HCT116 (cell line): ENCODE measurements at regions not wholly inside any gene's neighbourhood (a gene's known extent, or its start where the extent isn't known, plus 50 kb on each side); places are given as distances from the start of the nearest gene placed in this dataset.

Experiments
- ATAC-seq: fragments of 200-7000 bp; cut with Tn5 transposase; 2 replicates; pipeline ENCODE4 v1.9.1; 2020; ENCODE audit warnings: mild to moderate bottlenecking, moderate library complexity
- BruUV-seq: library from RNA; stranded (reverse); fragments of 400-500 nt; replicated peaks from 2 replicates; lab custom pipeline; 2021; lab: Mats Ljungman, UMichigan
- CTCF ChIA-PET: fragments of 300-600 bp; sonication (Branson Sonifier 250); formaldehyde crosslinking; loops from one replicate; lab custom pipeline; 2021; ENCODE audit warnings: antibody characterized with exemption; lab: Charles Lee
- POLR2A ChIA-PET: fragments of 300-600, 350-600 bp; sonication (Branson Sonifier 250); formaldehyde crosslinking; loops from one replicate; lab custom pipeline; 2021; ENCODE audit warnings: antibody characterized with exemption; lab: Charles Lee
- RAD21 ChIA-PET, 2 experiments: fragments of 300-600 bp; sonication (Branson Sonifier 250); formaldehyde crosslinking; loops; one replicate each; lab custom pipeline; 2023; ENCODE audit warnings: low total read pairs in 2 of 2; ENCODE audit not compliant: uncharacterized antibody in 2 of 2, unreplicated experiment in 2 of 2, low non-redundant PET in 1 of 2; lab: Charles Lee
- DNase-seq: peaks from one replicate; pipeline ENCODE4 v3.0.0-alpha.2; 2010; ENCODE audit warnings: low read depth, low spot score
- H2AFZ ChIP-seq: fragments of 200-600 bp; shearing (Covaris generic), sonication (generic); 2 replicates; pipeline ENCODE4 v1.6.1; 2017; ENCODE audit warnings: low read depth, mixed run types, mixed read lengths, antibody characterized with exemption, low read length; ENCODE audit not compliant: poor library complexity, severe bottlenecking
- H3K27ac ChIP-seq: 2 replicates; pipeline ENCODE4 v1.5.1; 2012; ENCODE audit warnings: low read depth, low read length
- H3K27me3 ChIP-seq: fragments of 200-600 bp; sonication (generic); 2 replicates; pipeline ENCODE4 v1.6.1; 2016; ENCODE audit warnings: mixed run types, low read length, mixed read lengths; ENCODE audit not compliant: insufficient read depth
- H3K36me3 ChIP-seq, 2 experiments: fragments of 200-500 bp in 1 of 2; fragments of 200-600 bp in 1 of 2; sonication (Bioruptor generic) in 1 of 2; sonication (generic) in 1 of 2; 2 replicates each; pipeline versions ENCODE4 v1.5.1 to v1.6.1; 2014 to 2016; ENCODE audit warnings: low read length in 2 of 2, inconsistent platforms in 1 of 2, mixed read lengths in 1 of 2, mixed run types in 1 of 2; ENCODE audit not compliant: insufficient read depth in 2 of 2, control insufficient read depth in 1 of 2
- H3K4me1 ChIP-seq, 2 experiments: fragments of 200-600 bp in 1 of 2; sonication (generic) in 1 of 2; 2 replicates each; pipeline versions ENCODE4 v1.5.1 to v1.6.1; 2012 to 2017; ENCODE audit warnings: low read length in 2 of 2, inconsistent platforms in 1 of 2, mild to moderate bottlenecking in 1 of 2, mixed read lengths in 1 of 2, mixed run types in 1 of 2, moderate library complexity in 1 of 2; ENCODE audit not compliant: insufficient read depth in 2 of 2, control insufficient read depth in 1 of 2
- H3K4me2 ChIP-seq: fragments of 200-600 bp; sonication (generic); 2 replicates; pipeline ENCODE4 v1.6.1; 2017; ENCODE audit warnings: mixed run types, low read length, mixed read lengths
- H3K4me3 ChIP-seq, 2 experiments: fragments of 200-600 bp in 1 of 2; sonication (generic) in 1 of 2; replicated peaks in 1 of 2; 2 replicates each; pipeline ENCODE4 v1.5.1; 2011 to 2016; ENCODE audit warnings: low read length in 2 of 2, control low read depth in 1 of 2, low read depth in 1 of 2, mild to moderate bottlenecking in 1 of 2, mixed read lengths in 1 of 2, mixed run types in 1 of 2
- H3K79me2 ChIP-seq: fragments of 200-600 bp; sonication (generic); 2 replicates; pipeline ENCODE4 v1.6.1; 2017; ENCODE audit warnings: mild to moderate bottlenecking, mixed run types, low read length, moderate library complexity, mixed read lengths; ENCODE audit not compliant: insufficient read depth
- H3K9ac ChIP-seq: fragments of 200-600 bp; sonication (generic); 2 replicates; pipeline ENCODE4 v1.6.1; 2016; ENCODE audit warnings: low read length, mixed read lengths
- H3K9me2 ChIP-seq: fragments of 200-600 bp; sonication (generic), shearing (Covaris generic); 2 replicates; pipeline ENCODE4 v1.6.1; 2017; ENCODE audit warnings: mixed run types, mild to moderate bottlenecking, moderate library complexity; ENCODE audit not compliant: insufficient read depth
- H3K9me3 ChIP-seq, 2 experiments: fragments of 200-500 bp in 1 of 2; fragments of 200-600 bp in 1 of 2; sonication (Bioruptor generic) in 1 of 2; sonication (generic) in 1 of 2; 2 replicates each; pipeline ENCODE4 v1.6.1; 2014 to 2017; ENCODE audit warnings: low read length in 2 of 2, mixed read lengths in 2 of 2, inconsistent platforms in 1 of 2, low read depth in 1 of 2, mild to moderate bottlenecking in 1 of 2, mixed run types in 1 of 2, moderate library complexity in 1 of 2; ENCODE audit not compliant: control insufficient read depth in 1 of 2, insufficient read depth in 1 of 2
- H4K20me1 ChIP-seq: fragments of 200-600 bp; sonication (generic), shearing (Covaris generic); 2 replicates; pipeline ENCODE4 v1.6.1; 2017; ENCODE audit warnings: mixed run types, mild to moderate bottlenecking, moderate library complexity; ENCODE audit not compliant: insufficient read depth
- CBX3 ChIP-seq: IDR thresholded peaks from 2 replicates; pipeline ENCODE4 v1.6.1; 2012; ENCODE audit warnings: low read depth
- ELF1 ChIP-seq: IDR thresholded peaks from 2 replicates; pipeline ENCODE4 v1.6.1; 2012; ENCODE audit warnings: low read depth, borderline replicate concordance
- EZH2phosphoT487 ChIP-seq: fragments of 200-600 bp; IDR thresholded peaks from 2 replicates; pipeline ENCODE4 v1.6.1; 2018; ENCODE audit warnings: antibody characterized with exemption, borderline replicate concordance
- FOSL1 ChIP-seq: IDR thresholded peaks from 2 replicates; pipeline ENCODE4 v1.6.1; 2012; ENCODE audit warnings: low read depth
- JUND ChIP-seq: IDR thresholded peaks from 2 replicates; pipeline ENCODE4 v1.6.1; 2012
- MAX ChIP-seq: IDR thresholded peaks from 2 replicates; pipeline ENCODE4 v1.6.1; 2012
- REST ChIP-seq: IDR thresholded peaks from 2 replicates; pipeline ENCODE4 v1.6.1; 2012; ENCODE audit warnings: low read depth
- SIN3A ChIP-seq: IDR thresholded peaks from 2 replicates; pipeline ENCODE4 v1.6.1; 2012; ENCODE audit warnings: low read depth
- SRF ChIP-seq: IDR thresholded peaks from 2 replicates; pipeline ENCODE4 v1.6.1; 2012; ENCODE audit warnings: low read depth
- TCF7L2 ChIP-seq: IDR thresholded peaks from 2 replicates; pipeline ENCODE4 v1.7.0; 2011; ENCODE audit warnings: borderline replicate concordance, inconsistent platforms; ENCODE audit not compliant: insufficient read depth, insufficient read length; ENCODE audit errors: extremely low read depth
- ZFX ChIP-seq: fragments of 450-650 bp; IDR thresholded peaks from 2 replicates; pipeline ENCODE4 v1.6.1; 2017
- ZNF274 ChIP-seq: fragments of 200-500 bp; sonication (Bioruptor generic); IDR thresholded peaks from 2 replicates; pipeline ENCODE4 v1.6.1; 2014; ENCODE audit warnings: mild to moderate bottlenecking, low read depth, low read length, inconsistent platforms
- intact Hi-C: fragments of 100-400 bp; cut with micrococcal nuclease; formaldehyde crosslinking; loops from 2 replicates; pipeline ENCODE4 v1.10.0; 2022

- Histone ChIP-seq H3K9me2 (no peaks in the 10 kb centered on the region), H3K9me3 (peaks cover 0 to 7% of the 10 kb centered on the region in 2 experiments; a peak in 1 of 4 replicates), H3K9ac (no peak overlapping the region), H3K4me1 (no peaks in the 10 kb centered on the region), H3K79me2 (no peaks in the 10 kb centered on the region), H3K4me2 (no peak overlapping the region), H2AFZ (no peak overlapping the region), H3K36me3 (no peaks in the 10 kb centered on the region; a peak in 1 of 4 replicates), H3K27me3 (no peaks in the 10 kb centered on the region), H3K4me3 (no peak overlapping the region), H4K20me1 (no peaks in the 10 kb centered on the region), H3K27ac (no peak overlapping the region)
- DNase-seq (no peak), ATAC-seq (no peak)
- ChIA-PET POLR2A (no interaction called here), RAD21 (no interaction called here), CTCF (no interaction called here)
- intact Hi-C loops: no loop called here
- TF ChIP-seq ZNF274 (no peak), JUND (no peak), FOSL1 (no peak), REST (no peak), TCF7L2 (no peak), CBX3 (no peak), EZH2phosphoT487 (no peak), ZFX (no peak), MAX (no peak), SIN3A (no peak), SRF (no peak), ELF1 (no peak)
- BruUV-seq: no TSS peak
These were observed 95.7 kb upstream of the IL15 start for GRCh38 chr4:141540643-141541042.
